ENCODE measurements at regions not wholly inside any gene's neighbourhood (a gene's known extent, or its start where the extent isn't known, plus 50 kb on each side); places are given as distances from the start of the nearest gene placed in this dataset.

DNA sequence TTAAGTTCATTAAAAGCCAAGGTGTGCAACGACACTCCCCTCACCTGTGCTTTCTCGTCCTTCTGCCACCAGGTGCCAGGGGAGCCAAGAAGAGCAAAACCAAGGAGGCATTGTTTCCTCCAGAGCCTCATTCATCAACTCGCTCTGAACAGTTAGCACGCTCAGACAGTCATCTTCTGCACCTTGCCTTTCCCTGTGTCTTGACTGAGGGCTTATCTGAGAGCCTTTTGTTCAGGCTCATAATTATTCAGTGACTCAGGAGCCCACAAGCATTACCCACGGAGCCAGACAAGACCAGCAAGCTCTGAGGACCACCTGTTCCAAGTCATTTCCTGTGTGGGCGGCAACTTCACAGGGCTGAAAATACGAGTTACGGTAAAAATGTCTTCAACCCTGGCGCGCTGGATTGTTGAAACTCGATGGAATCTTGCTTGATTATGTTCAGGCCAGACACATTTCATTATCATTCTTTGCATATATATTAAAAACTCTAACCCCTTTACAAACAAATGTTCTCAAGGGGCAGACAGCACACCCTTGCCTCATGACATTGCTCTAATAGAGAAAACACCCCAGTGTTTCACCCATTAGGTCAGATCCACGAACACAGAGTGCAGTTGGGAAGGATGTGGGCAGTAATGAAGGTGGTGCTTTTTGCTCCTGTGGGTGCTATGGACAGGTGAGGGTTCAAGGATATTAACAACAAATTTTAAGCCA lies 89.7 kb upstream of the RUNX1 start:
- POLR2A ChIA-PET, result interaction anchor here (0.6 to 0.9 kb wide), 2 partner anchors 10 to 88 kb away, joined by 3 to 8 read pairs; no protein-coding TSS in a partner anchor
- TF ChIP-seq, protein P1, sequence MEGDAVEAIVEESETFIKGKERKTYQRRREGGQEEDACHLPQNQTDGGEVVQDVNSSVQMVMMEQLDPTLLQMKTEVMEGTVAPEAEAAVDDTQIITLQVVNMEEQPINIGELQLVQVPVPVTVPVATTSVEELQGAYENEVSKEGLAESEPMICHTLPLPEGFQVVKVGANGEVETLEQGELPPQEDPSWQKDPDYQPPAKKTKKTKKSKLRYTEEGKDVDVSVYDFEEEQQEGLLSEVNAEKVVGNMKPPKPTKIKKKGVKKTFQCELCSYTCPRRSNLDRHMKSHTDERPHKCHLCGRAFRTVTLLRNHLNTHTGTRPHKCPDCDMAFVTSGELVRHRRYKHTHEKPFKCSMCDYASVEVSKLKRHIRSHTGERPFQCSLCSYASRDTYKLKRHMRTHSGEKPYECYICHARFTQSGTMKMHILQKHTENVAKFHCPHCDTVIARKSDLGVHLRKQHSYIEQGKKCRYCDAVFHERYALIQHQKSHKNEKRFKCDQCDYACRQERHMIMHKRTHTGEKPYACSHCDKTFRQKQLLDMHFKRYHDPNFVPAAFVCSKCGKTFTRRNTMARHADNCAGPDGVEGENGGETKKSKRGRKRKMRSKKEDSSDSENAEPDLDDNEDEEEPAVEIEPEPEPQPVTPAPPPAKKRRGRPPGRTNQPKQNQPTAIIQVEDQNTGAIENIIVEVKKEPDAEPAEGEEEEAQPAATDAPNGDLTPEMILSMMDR (IDR thresholded peaks at IDR 0.05), result no peak
- ATAC-seq (ENCODE audit: low read depth), result peak; percentile 88
- intact Hi-C loops (cut with micrococcal nuclease), result loop anchor here (5.0 kb wide), 1 partner anchor 68 kb away; no protein-coding TSS in a partner anchor
- peak overlapping the region; percentile 62 for H3K4me3 Mint-ChIP-seq
- H3K27me3 Mint-ChIP-seq, result peaks cover 2% of the 10 kb centered on the region
- H3K36me3 Mint-ChIP-seq (ENCODE audit: low read depth), result no peaks in the 10 kb centered on the region
- H3K9me3 Mint-ChIP-seq, result no peaks in the 10 kb centered on the region
- no peak overlapping the region for H3K27ac Mint-ChIP-seq
- H3K4me1 Mint-ChIP-seq, result peaks cover 13% of the 10 kb centered on the region
- DNase-seq, result no peak
- CTCF ChIA-PET, result no interaction called here

DNA sequence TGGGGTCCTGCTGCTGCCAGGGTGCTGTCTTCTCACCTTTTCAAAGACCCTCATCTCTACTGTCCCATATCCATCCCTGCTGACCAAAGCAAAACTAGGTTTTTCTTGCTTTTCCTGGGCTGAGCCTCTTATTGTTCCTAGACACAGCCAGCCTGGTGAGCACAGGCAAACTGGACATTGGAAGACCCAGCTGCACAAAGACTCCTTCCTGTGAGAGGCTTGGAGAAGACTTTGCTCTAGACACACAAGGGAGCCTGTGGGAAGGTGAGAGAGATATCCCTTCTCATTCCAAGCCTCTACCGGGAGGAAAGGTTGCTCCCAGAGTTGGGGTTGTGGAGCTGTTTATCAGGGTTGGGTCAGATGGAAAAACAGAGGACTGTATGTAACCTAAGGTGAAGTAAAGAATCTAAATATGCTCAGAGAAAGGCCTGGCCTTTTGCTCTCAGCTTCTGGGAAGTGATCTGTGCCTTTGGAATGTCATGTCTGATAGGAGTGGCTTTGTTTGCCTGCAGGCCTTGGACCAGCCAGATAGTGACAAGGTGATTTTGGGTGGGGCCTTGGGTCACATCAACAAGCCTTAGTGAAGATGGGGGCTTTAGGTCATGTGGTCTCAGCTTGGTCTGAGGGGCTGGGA lies 87.6 kb upstream of the RUNX1 start:
- TF ChIP-seq, protein P1 (IDR thresholded peaks at IDR 0.05), result no peak
- Mint-ChIP-seq H3K4me1 (peaks cover 13% of the 10 kb centered on the region), H3K9me3 (no peaks in the 10 kb centered on the region), H3K36me3 (ENCODE audit: low read depth) (no peaks in the 10 kb centered on the region), H3K27me3 (peaks cover 2% of the 10 kb centered on the region), H3K4me3 (no peak overlapping the region), H3K27ac (no peak overlapping the region)
- intact Hi-C loops (cut with micrococcal nuclease), result loop anchor here (5.0 kb wide), 1 partner anchor 71 kb away; no protein-coding TSS in a partner anchor
- CTCF ChIA-PET, result no interaction called here
- POLR2A ChIA-PET, result interaction anchor here (0.6 kb wide), 1 partner anchor 206 kb away, joined by 3 read pairs; no protein-coding TSS in a partner anchor
- DNase-seq, result no peak
- no peak for ATAC-seq (ENCODE audit: low read depth)

DNA sequence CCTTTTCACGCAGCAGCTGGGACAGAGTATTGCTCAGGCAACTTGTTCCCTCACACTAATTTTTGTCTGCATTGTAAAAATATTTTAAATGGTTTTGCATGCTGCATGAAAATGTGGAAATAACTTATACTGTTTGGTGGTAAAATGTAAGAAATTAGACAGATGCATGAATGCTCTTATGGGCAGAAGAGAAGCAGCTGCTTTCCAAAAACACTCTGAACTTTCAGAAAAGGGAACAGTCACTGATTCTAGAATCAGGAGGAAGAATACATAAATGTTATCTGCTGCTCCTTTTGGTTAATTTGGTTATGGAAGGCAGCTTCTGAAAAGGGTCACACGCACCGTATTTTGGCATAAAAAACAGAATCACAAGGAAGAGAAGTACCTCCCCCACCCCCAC lies 87.0 kb upstream of the RUNX1 start:
- Mint-ChIP-seq H3K4me3 (no peak overlapping the region), H3K27me3 (no peaks in the 10 kb centered on the region), H3K9me3 (no peaks in the 10 kb centered on the region), H3K36me3 (ENCODE audit: low read depth) (no peaks in the 10 kb centered on the region), H3K27ac (no peak overlapping the region), H3K4me1 (peaks cover 13% of the 10 kb centered on the region)
- TF ChIP-seq, protein P1 (IDR thresholded peaks at IDR 0.05), result no peak
- POLR2A ChIA-PET, result interaction anchor here (0.6 kb wide), 1 partner anchor 206 kb away, joined by 3 read pairs; no protein-coding TSS in a partner anchor
- CTCF ChIA-PET, result no interaction called here
- ATAC-seq (ENCODE audit: low read depth) (no peak), DNase-seq (no peak)
- intact Hi-C loops (cut with micrococcal nuclease), result loop anchor here (5.0 kb wide), 1 partner anchor 71 kb away; no protein-coding TSS in a partner anchor

DNA sequence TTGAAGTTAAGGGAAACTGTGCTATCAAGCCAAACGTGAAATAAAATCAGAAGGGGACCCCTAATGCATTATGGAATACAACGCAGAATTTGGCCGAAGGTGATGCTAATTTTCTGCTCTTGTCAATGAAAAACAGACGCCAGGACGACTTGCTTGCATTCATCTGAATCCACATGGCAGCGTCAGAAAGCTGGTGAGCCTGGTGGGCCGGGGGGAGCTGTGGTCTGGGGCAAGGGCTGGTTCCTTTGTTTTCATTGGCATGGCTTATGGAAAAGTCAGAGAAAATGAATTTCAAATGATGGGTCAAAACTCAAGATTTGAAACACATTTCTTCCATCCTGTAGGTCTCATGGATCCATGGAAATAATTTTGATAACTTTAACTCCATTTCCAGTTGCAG lies 86.4 kb upstream of the RUNX1 start:
- POLR2A ChIA-PET, result no interaction called here
- ATAC-seq (ENCODE audit: low read depth) (no peak), DNase-seq (no peak)
- no peaks in the 10 kb centered on the region for H3K9me3 Mint-ChIP-seq
- no peaks in the 10 kb centered on the region for H3K36me3 Mint-ChIP-seq (ENCODE audit: low read depth)
- H3K27ac Mint-ChIP-seq, result no peak overlapping the region
- H3K4me1 Mint-ChIP-seq, result peaks cover 13% of the 10 kb centered on the region
- intact Hi-C loops (cut with micrococcal nuclease), result loop anchor here (5.0 kb wide), 1 partner anchor 72 kb away; no protein-coding TSS in a partner anchor
- CTCF ChIA-PET, result no interaction called here
- TF ChIP-seq, protein P1 (IDR thresholded peaks at IDR 0.05), result no peak
- H3K4me3 Mint-ChIP-seq, result no peak overlapping the region
- H3K27me3 Mint-ChIP-seq, result no peaks in the 10 kb centered on the region

DNA sequence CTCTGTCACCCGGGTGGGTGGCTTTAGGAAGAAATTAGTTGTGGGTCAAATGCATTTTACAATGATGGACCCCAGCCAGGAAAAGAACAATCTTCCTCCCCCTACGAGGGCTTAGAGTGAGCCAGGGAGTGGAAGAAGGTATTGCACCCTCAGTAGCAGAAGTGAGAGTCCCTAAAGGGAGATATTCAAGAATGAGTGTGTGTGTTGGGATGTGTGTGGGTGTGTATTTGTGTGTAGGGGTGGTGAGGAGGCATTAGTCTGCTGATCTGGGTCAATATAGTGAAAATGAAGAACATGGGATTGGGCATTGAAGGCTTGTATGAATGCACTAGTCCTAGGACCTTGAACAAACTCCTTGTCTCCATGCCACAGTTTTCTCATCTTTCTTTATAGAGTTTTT lies 85.2 kb upstream of the RUNX1 start:
- H3K4me3 Mint-ChIP-seq, result no peak overlapping the region
- no peaks in the 10 kb centered on the region for H3K36me3 Mint-ChIP-seq (ENCODE audit: low read depth)
- no peak overlapping the region for H3K27ac Mint-ChIP-seq
- peaks cover 1% of the 10 kb centered on the region for H3K9me3 Mint-ChIP-seq
- no peaks in the 10 kb centered on the region for H3K27me3 Mint-ChIP-seq
- ATAC-seq (ENCODE audit: low read depth), result no peak
- DNase-seq, result no peak
- CTCF ChIA-PET, result no interaction called here
- intact Hi-C loops (cut with micrococcal nuclease), result loop anchor here (5.0 kb wide), 1 partner anchor 37 kb away; no protein-coding TSS in a partner anchor
- TF ChIP-seq, protein P1 (IDR thresholded peaks at IDR 0.05), result no peak
- POLR2A ChIA-PET, result no interaction called here
- peaks cover 11% of the 10 kb centered on the region for H3K4me1 Mint-ChIP-seq

All from activated B cell treated with CpG ODN at 0.5 μM for 24 hours (primary cell).